ENCODE measurements at regions not wholly inside any gene's neighbourhood (a gene's known extent, or its start where the extent isn't known, plus 50 kb on each side); places are given as distances from the start of the nearest gene placed in this dataset.

DNA sequence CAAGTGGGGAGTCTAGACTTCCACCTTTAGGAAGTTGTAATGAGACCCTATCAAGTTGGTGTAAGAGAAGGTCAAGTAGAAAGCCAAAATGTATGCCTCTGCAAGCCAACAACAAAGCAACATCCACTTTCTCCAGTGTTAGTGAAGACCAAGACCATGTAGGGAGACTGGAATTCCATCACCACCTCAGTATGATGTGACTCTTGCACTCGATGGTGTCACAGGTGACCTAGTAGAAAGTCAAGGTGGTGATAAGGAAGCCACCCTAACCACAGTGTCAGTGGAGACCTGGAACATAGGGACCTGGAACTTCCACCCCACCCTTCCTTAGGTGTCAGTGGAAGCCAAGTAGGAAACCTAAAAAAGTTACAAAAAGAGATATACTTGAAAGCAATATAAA is 278.1 kb upstream of the KCNMB2 start:
- no peaks in the 10 kb centered on the region for H3K9me3 ChIP-seq
- no peak overlapping the region for H3K4me3 ChIP-seq
- H3K27me3 ChIP-seq = no peaks in the 10 kb centered on the region
- H3K4me1 ChIP-seq = peaks cover 7% of the 10 kb centered on the region
- no peaks in the 10 kb centered on the region for H3K36me3 ChIP-seq
- no peak for TF ChIP-seq EP300 (IDR thresholded peaks at IDR 0.05)
- no peak for TF ChIP-seq POLR2A (IDR thresholded peaks at IDR 0.05)
- TF ChIP-seq CTCF (IDR thresholded peaks at IDR 0.05) = no peak
- no peak for TF ChIP-seq POLR2AphosphoS5 (IDR thresholded peaks at IDR 0.05)
- H3K27ac ChIP-seq = no peak overlapping the region
- WGBS = 88% methylated on average over 1 of the region's 1 CpG
- no peak for DNase-seq (ENCODE audit: low spot score in 2 of 2)

GRCh38 chr3:178259703-178260102 is 276.5 kb upstream of the KCNMB2 start:
- H3K9me3 ChIP-seq = no peaks in the 10 kb centered on the region
- H3K27me3 ChIP-seq = no peaks in the 10 kb centered on the region
- H3K36me3 ChIP-seq = no peaks in the 10 kb centered on the region
- no peak overlapping the region for H3K4me3 ChIP-seq
- no peak for DNase-seq (ENCODE audit: low spot score in 2 of 2)
- H3K4me1 ChIP-seq = peaks cover 7% of the 10 kb centered on the region
- no peak overlapping the region for H3K27ac ChIP-seq
- TF ChIP-seq POLR2AphosphoS5 (IDR thresholded peaks at IDR 0.05) (no peak), CTCF (IDR thresholded peaks at IDR 0.05) (no peak), POLR2A (IDR thresholded peaks at IDR 0.05) (no peak), EP300 (IDR thresholded peaks at IDR 0.05) (no peak)

DNA sequence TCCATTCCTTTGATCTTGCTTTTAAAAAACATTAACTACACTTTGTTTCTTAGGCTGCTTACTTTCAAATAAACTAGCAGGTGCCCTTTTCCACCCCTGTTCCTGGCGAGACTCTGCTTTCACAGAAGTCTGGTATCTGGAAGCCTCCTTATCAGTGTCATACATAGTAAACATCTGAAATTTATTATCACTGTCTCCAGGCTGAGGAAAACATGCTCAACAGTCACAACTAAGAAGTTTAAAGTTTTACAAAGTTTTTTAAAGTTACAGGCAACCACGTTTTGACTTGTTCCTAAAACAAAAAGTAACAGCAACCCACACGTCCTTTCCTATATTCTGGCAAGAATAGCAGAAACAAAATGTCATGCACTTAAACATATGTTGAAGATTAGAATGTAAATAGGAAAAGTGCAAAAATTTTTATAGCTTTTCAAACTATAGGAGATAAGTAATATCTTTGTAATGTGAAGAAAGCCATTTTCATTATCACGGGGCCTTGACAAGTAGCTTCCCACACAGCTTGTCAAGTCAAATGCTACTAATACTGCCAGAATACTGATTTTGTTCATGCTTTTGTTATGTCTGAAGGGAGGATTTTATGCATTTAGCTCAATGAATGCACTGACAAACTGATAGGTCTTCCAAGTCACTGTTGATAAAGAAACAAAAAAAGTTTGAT is 275.2 kb upstream of the KCNMB2 start:
- WGBS = 31% methylated on average over 4 of the region's 4 CpGs
- H3K27me3 ChIP-seq = no peaks in the 10 kb centered on the region
- no peaks in the 10 kb centered on the region for H3K9me3 ChIP-seq
- H3K27ac ChIP-seq = no peak overlapping the region
- TF ChIP-seq POLR2AphosphoS5 (IDR thresholded peaks at IDR 0.05) (no peak), CTCF (IDR thresholded peaks at IDR 0.05) (no peak), POLR2A (IDR thresholded peaks at IDR 0.05) (no peak), EP300 (IDR thresholded peaks at IDR 0.05) (no peak)
- peaks cover 7% of the 10 kb centered on the region for H3K4me1 ChIP-seq
- DNase-seq (ENCODE audit: low spot score in 2 of 2) = no peak
- no peak overlapping the region for H3K4me3 ChIP-seq
- H3K36me3 ChIP-seq = no peaks in the 10 kb centered on the region

DNA sequence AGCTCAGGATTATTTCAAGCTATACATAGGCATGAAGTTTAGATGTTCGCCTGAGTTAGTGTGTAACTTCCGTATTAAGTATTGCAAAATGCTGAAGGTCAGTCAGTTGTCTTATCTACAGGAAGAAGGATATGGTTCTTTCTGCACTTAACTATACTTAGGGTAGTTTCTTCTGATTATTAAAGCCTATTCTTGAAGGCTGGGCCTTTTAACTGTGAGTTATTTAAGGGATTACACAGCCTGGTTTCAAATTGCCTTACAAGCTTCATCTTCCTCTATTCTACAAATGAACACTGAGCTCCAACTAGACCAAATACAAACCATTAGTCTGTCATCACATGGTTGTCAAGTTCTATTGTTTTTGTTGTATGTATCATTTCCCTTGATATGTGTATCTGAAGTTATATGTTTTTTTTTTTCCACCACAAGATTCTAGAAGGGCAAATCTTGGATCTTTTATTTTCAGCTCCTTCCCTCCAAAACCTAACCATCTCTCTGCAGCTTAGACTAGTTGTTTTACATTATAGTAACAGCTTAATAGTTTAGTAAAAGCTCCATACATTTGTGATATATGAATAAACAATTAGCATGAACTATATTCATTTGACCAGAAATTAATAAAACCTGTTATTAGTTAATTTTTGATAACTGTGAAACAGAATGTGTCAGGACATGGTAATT is 272.9 kb upstream of the KCNMB2 start:
- no peaks in the 10 kb centered on the region for H3K36me3 ChIP-seq
- H3K9me3 ChIP-seq = no peaks in the 10 kb centered on the region
- no peak for DNase-seq (ENCODE audit: low spot score in 2 of 2)
- H3K4me1 ChIP-seq = peaks cover 7% of the 10 kb centered on the region
- TF ChIP-seq CTCF (IDR thresholded peaks at IDR 0.05) = no peak
- no peak for TF ChIP-seq POLR2AphosphoS5 (IDR thresholded peaks at IDR 0.05)
- TF ChIP-seq EP300 (IDR thresholded peaks at IDR 0.05) = no peak
- no peak for TF ChIP-seq POLR2A (IDR thresholded peaks at IDR 0.05)
- no peak overlapping the region for H3K4me3 ChIP-seq
- no peaks in the 10 kb centered on the region for H3K27me3 ChIP-seq
- no peak overlapping the region for H3K27ac ChIP-seq
- 89% methylated on average over 2 of the region's 2 CpGs for WGBS

DNA sequence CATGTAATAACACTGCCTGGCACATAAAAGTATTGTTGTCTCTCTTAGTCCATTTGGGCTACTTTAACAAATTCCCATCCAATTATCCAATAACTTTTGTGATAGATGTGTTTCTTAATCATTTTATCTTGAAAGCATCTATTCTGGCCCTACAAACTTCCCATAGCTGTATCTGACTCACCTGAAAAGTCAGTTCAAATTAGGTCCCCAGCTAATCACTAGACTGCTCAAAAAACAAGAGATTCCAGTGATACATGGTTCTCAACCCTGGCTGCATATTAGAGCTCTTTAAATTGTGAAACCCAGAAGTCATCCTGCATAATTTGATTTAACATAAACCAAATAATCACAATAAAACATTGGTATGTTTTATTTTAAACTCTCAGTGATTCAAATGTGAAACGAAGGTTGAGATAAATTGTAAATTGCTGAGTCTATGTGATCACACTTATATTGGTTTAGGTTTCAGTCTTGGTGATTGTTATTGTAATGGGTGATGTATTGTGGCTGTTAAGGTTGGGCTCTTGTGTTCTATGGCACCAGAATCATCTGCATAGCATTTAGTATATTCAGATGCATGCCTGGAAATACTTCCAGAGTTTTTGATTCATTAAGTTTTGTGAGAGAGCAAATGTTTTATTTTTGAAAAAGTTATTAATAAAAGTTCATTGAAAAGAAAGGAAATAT is 268.9 kb upstream of the KCNMB2 start:
- no peak overlapping the region for H3K27ac ChIP-seq
- H3K9me3 ChIP-seq = no peaks in the 10 kb centered on the region
- H3K36me3 ChIP-seq = no peaks in the 10 kb centered on the region
- no peak overlapping the region for H3K4me3 ChIP-seq
- WGBS = 90% methylated on average over 1 of the region's 1 CpG
- TF ChIP-seq CTCF (IDR thresholded peaks at IDR 0.05) = no peak
- no peak for TF ChIP-seq POLR2AphosphoS5 (IDR thresholded peaks at IDR 0.05)
- no peak for TF ChIP-seq POLR2A (IDR thresholded peaks at IDR 0.05)
- no peak for TF ChIP-seq EP300 (IDR thresholded peaks at IDR 0.05)
- H3K27me3 ChIP-seq = no peaks in the 10 kb centered on the region
- no peak for DNase-seq (ENCODE audit: low spot score in 2 of 2)
- no peaks in the 10 kb centered on the region for H3K4me1 ChIP-seq
